D721Med (cell line): ENCODE measurements at regions not wholly inside any gene's neighbourhood (a gene's known extent, or its start where the extent isn't known, plus 50 kb on each side); places are given as distances from the start of the nearest gene placed in this dataset.

Source experiments
- DNase-seq: peaks from one replicate; pipeline ENCODE4 v3.0.0; 2011; ENCODE audit warnings: low spot score; ENCODE audit not compliant: insufficient read length
- FAIRE-seq: peaks from 2 replicates; lab custom pipeline; 2011; peaks lifted over from hg19 to GRCh38; lab: Jason Lieb, UNC
- CTCF ChIP-seq: IDR thresholded peaks from 2 replicates; pipeline ENCODE4 v1.5.1; 2012; ENCODE audit warnings: mild to moderate bottlenecking, control low read depth; ENCODE audit not compliant: insufficient read depth; ENCODE audit errors: missing control alignments

- no peak for DNase-seq
- no peak for FAIRE-seq
- peak; percentile 39 for TF ChIP-seq CTCF
These were observed 595.0 kb downstream of the ARL4A start for GRCh38 chr7:13282377-13282980.

- FAIRE-seq (no peak), DNase-seq (no peak)
- TF ChIP-seq CTCF = no peak
These were observed 599.5 kb downstream of the ARL4A start for GRCh38 chr7:13286916-13287315.

GRCh38 chr7:13288516-13288915 is 601.1 kb downstream of the ARL4A start:
- DNase-seq = no peak
- no peak for FAIRE-seq
- no peak for TF ChIP-seq CTCF

GRCh38 chr7:13290975-13291374 is 603.5 kb downstream of the ARL4A start:
- TF ChIP-seq CTCF = no peak
- DNase-seq (no peak), FAIRE-seq (no peak)

GRCh38 chr7:13293264-13294002 is 606.0 kb downstream of the ARL4A start:
- DNase-seq (no peak), FAIRE-seq (no peak)
- no peak for TF ChIP-seq CTCF

GRCh38 chr7:13307040-13307439 is 619.6 kb downstream of the ARL4A start:
- FAIRE-seq = no peak
- no peak for TF ChIP-seq CTCF

GRCh38 chr7:13308423-13308822 is 621.0 kb downstream of the ARL4A start:
- DNase-seq = no peak
- TF ChIP-seq CTCF = no peak
- no peak for FAIRE-seq

More at GRCh38 chr7:13307040-13307439, 619.6 kb downstream of the ARL4A start:
- no peak for DNase-seq
